ENCODE measurements at regions not wholly inside any gene's neighbourhood (a gene's known extent, or its start where the extent isn't known, plus 50 kb on each side); places are given as distances from the start of the nearest gene placed in this dataset.
"Not testable (repeated sequence)": the region's sequence is repeated elsewhere in the genome, so short reads cannot be mapped to it uniquely, and the experiment has no call there.

DNA sequence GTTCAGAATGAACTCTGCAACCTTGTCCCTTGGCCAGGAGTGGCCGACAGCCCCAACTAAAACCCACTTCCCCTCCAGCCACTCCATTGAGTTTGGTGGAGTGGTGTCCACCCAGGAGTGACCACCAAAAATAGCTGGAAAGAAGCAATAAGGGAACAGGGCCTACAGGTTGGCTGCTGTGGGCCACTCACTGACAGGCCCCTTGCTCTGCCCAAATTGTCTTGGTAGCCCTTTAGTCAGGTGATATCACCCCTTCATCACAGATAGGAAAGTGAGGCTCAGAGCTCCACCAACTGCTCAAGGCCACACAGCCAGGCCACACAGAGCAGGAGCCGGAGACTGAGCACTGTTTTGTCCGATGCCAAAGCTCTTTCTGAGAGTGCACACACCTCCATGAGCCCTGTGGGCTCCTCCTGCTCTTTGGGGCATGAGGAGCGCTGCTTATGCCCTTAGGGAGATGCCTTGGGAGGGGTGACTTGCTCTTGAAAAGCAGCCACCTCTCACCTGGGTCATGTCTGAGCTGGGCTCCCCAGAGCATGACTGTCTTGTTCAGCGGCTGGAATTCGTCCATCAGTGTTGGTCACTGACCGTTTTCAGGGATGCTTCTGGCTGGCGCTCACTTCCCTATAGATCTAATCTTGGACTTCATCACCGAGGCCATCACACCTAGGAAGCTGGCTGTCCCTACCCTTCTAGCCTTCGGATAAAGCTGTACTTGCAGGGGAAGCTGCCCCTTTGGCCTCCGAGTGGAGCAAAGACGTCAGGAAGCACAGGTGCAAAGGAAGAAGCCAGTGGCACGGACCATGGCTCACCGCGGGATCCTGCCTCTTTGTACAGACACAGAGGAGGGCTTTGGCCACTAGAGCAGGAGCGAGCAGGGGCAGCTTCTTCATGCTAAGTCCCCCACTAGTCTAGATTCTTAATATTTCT, 186.0 kb upstream of the ZNF469 start:
- Mint-ChIP-seq H3K4me3 (no peak overlapping the region), H3K4me1 (ENCODE audit: low read depth) (peaks cover 3% of the 10 kb centered on the region), H3K36me3 (ENCODE audit: low read depth) (no peaks in the 10 kb centered on the region), H3K27me3 (peaks cover 2% of the 10 kb centered on the region), H3K9me3 (peaks cover 3% of the 10 kb centered on the region), H3K27ac (no peak overlapping the region)
- intact Hi-C loops (cut with micrococcal nuclease), result no loop called here
- CTCF ChIA-PET, result interaction anchor here (2.1 kb wide), 1 partner anchor 241 kb away, joined by 6 read pairs; no protein-coding TSS in a partner anchor
- TF ChIP-seq, protein P1, sequence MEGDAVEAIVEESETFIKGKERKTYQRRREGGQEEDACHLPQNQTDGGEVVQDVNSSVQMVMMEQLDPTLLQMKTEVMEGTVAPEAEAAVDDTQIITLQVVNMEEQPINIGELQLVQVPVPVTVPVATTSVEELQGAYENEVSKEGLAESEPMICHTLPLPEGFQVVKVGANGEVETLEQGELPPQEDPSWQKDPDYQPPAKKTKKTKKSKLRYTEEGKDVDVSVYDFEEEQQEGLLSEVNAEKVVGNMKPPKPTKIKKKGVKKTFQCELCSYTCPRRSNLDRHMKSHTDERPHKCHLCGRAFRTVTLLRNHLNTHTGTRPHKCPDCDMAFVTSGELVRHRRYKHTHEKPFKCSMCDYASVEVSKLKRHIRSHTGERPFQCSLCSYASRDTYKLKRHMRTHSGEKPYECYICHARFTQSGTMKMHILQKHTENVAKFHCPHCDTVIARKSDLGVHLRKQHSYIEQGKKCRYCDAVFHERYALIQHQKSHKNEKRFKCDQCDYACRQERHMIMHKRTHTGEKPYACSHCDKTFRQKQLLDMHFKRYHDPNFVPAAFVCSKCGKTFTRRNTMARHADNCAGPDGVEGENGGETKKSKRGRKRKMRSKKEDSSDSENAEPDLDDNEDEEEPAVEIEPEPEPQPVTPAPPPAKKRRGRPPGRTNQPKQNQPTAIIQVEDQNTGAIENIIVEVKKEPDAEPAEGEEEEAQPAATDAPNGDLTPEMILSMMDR (IDR thresholded peaks at IDR 0.05), result no peak
- ATAC-seq (no peak), DNase-seq (no peak)
- POLR2A ChIA-PET, result no interaction called here

DNA sequence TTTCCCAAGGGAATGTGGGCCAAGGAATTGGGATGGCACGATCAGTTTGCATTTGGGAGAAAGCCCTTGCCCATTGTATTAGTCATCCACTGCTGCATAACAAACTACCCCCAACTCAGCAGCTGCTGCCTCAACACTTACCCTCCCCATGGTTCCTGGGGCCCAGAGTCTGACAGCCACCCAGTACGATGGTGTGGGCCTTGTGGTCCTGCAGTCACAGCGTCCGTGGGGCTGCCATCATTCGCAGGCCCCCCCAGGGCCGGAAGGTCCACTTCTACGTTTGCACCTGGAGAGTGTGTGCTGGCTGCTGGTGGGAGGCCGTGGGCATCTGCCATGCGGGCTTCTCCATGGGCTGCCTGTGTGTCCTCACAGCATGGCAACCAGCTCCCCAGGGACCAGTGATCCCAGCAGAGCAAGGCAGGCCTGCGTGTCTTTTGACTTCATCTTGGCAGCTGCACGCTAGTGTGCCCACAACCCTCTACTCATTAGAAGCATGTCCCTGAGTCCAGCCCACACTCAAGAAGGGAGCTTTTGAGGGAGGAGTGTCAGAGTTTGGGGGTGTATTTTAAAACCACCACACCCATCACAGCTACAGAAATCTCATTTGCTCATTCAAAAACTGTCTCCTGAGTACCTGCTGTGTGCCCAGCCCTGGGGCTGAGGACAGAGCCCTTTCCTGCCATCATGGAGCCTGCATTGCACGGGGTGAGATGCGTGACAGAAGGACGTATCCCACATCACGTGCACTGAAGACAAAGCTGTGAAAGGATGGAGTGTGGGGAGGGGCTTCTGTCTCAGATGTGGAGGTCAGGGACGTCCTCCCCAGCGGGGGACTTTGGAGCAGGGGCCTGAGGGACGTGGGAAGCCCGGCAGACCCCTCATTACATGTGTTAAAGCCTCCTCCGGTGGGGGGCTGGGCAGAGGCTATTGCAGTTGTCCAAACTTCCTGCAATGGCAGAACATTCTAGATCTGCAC, 185.0 kb upstream of the ZNF469 start:
- H3K27me3 Mint-ChIP-seq, result peaks cover 2% of the 10 kb centered on the region
- CTCF ChIA-PET, result no interaction called here
- H3K36me3 Mint-ChIP-seq (ENCODE audit: low read depth), result no peaks in the 10 kb centered on the region
- H3K4me3 Mint-ChIP-seq, result no peak overlapping the region
- ATAC-seq, result no peak
- TF ChIP-seq, protein P1 (IDR thresholded peaks at IDR 0.05), result no peak
- H3K9me3 Mint-ChIP-seq, result no peaks in the 10 kb centered on the region
- H3K4me1 Mint-ChIP-seq (ENCODE audit: low read depth), result no peaks in the 10 kb centered on the region
- POLR2A ChIA-PET, result no interaction called here
- no peak overlapping the region for H3K27ac Mint-ChIP-seq
- intact Hi-C loops (cut with micrococcal nuclease), result no loop called here
- no peak for DNase-seq

DNA sequence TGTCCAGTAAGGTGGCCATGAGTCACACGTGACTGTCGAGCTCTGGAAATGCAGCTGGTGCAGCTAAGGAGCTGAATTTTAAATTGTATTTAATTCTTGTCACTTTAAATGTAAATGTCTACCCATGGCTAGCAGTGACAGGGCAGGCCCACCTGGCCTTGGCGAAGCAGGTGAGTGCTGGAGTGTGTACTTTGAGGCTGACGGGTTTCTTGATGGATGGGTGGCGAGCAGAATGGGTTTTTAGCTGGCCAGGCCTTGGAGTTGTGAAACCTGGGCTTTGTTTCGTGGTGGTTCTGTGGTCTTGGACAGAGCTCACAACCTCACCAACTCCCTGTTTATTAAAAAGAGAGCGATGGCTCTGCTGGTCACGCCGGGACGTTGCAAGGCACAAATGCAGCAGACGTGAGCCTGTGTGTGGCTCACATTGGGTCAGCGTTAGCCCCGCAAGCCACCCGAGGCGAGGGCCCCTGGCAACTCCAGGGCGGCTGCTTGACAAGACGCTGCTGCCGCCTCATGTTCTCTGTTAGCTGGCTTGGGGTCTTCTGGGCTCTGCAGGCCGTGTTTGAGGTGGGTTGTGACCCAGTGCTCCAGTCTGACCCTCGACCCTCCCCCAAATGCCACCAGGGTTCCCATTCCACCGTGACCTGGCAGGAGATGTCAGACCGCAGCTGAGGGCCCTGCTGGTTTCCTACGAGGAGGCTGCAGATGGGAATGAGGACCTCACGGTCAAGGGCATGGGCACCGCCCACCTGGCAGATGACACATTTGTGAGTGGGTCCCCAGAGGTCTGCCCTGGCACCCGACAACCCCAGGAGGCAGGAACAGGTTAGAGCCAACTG, 184.1 kb upstream of the ZNF469 start:
- CTCF ChIA-PET; ATAC-seq; H3K27me3 Mint-ChIP-seq; POLR2A ChIA-PET; H3K4me3 Mint-ChIP-seq; H3K36me3 Mint-ChIP-seq (ENCODE audit: low read depth); intact Hi-C loops (cut with micrococcal nuclease); H3K27ac Mint-ChIP-seq; H3K9me3 Mint-ChIP-seq; H3K4me1 Mint-ChIP-seq (ENCODE audit: low read depth); DNase-seq: not testable (repeated sequence)

DNA sequence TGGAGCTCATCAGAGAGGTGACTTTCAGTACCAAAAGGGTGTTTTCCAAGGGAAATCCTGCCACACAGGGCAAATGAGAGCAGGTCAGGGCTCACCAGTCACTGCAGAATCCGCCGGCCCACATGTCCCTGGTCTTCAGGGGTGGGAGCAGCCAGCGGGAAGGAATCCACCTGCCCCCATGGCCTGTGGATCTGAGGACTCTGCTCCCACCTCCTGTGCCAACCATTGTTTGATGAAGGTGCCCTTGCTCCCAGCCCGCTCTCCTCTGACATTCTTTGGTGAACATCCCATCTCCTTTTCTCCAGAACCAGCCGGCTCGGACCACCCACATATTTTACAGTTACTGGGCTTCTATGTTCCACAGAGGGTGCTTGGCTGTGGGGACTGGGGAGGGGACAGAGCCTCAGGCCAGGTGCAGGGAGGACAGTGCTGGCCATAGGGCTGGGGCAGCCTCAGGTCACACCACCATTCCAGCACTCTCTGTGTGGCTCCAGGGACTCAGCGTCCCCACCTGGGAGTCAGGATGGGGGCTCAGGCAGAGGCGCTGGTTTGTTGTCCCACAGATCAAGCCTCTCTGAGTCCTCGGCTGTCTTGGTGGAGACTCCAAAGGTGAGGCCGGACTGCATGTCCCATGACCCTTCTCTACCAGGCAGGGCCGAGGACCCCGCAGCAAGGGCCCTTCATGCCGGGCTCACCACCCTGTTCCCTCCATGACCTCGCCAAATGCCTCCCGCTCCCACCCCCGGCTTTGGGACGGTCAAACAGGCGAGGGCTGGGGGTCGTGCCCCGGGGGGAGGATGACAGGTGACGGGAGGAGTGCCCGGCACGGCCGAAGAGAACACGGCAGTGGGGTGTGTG, 183.2 kb upstream of the ZNF469 start:
- intact Hi-C loops (cut with micrococcal nuclease); CTCF ChIA-PET; H3K4me3 Mint-ChIP-seq; ATAC-seq; H3K36me3 Mint-ChIP-seq (ENCODE audit: low read depth); POLR2A ChIA-PET; H3K9me3 Mint-ChIP-seq; H3K27me3 Mint-ChIP-seq; H3K27ac Mint-ChIP-seq; DNase-seq; H3K4me1 Mint-ChIP-seq (ENCODE audit: low read depth): not testable (repeated sequence)

DNA sequence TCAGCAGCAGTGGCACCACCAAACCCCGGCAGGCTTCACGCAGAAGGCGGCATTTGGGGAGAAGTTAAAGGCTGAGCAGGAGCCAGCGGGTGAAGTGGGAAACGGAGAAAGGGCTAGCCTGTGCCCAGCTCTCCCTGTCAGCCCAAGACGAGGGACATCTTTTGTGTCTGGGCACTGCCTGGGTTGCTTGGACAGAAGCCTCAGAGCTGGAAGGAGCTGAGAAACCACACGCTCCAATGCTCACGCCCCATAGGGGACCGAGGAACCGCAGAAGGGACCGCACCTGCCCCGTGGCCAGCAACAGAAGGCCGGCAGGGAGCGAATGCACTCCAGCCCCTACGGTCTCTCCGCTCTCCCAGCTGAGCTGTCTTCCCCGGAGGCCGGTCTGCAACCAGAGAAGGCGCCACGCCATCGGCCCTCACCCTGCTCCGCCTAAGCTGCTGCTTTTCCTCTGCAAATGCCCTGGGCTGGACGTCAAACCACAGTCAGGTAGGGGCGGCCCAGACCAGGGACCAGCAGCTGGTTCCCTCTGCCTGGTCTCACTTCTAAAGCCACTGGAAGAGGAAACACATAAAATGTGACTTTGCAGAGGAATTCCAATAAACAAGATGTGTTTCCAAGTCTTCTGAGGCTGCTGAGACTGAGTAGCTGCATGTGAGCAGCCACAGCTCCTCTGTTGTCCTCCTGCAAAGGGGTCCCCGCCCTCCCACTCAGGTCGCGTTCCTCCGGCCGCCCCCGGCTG, 182.4 kb upstream of the ZNF469 start:
- CTCF ChIA-PET, result not testable (repeated sequence)

More for the DNA sequence above, 182.4 kb upstream of the ZNF469 start:
- H3K4me3 Mint-ChIP-seq; POLR2A ChIA-PET; H3K36me3 Mint-ChIP-seq (ENCODE audit: low read depth); H3K27ac Mint-ChIP-seq; H3K9me3 Mint-ChIP-seq; DNase-seq; intact Hi-C loops (cut with micrococcal nuclease); H3K27me3 Mint-ChIP-seq; H3K4me1 Mint-ChIP-seq (ENCODE audit: low read depth); ATAC-seq: not testable (repeated sequence)

Data from activated CD8-positive, alpha-beta T cell treated with anti-CD3 and anti-CD28 coated beads for 36 hours (primary cell).